Activated T-cell treated with anti-CD3 and anti-CD28 coated beads, Interleukin-2, amount 50 U/mL, for 24 hours (primary cell): ENCODE measurements at regions not wholly inside any gene's neighbourhood (a gene's known extent, or its start where the extent isn't known, plus 50 kb on each side); places are given as distances from the start of the nearest gene placed in this dataset.

Source experiments
- DNase-seq: peaks from one replicate; pipeline ENCODE4 v3.0.0-alpha.2; 2020
- H3K27ac Mint-ChIP-seq: 2 replicates; pipeline ENCODE4 v1.8.0; 2020; ENCODE audit warnings: mild to moderate bottlenecking, mixed read lengths
- H3K27me3 Mint-ChIP-seq: 2 replicates; pipeline ENCODE4 v1.8.0; 2020; ENCODE audit warnings: mixed read lengths
- H3K36me3 Mint-ChIP-seq: 2 replicates; pipeline ENCODE4 v1.8.0; 2020; ENCODE audit warnings: low read depth, mixed read lengths
- H3K4me1 Mint-ChIP-seq: 2 replicates; pipeline ENCODE4 v1.8.0; 2020; ENCODE audit warnings: low read depth, mixed read lengths
- H3K4me3 Mint-ChIP-seq: 2 replicates; pipeline ENCODE4 v1.8.0; 2020; ENCODE audit warnings: mild to moderate bottlenecking, moderate library complexity, mixed read lengths
- H3K9me3 Mint-ChIP-seq: 2 replicates; pipeline ENCODE4 v1.8.0; 2020; ENCODE audit warnings: mixed read lengths

DNA sequence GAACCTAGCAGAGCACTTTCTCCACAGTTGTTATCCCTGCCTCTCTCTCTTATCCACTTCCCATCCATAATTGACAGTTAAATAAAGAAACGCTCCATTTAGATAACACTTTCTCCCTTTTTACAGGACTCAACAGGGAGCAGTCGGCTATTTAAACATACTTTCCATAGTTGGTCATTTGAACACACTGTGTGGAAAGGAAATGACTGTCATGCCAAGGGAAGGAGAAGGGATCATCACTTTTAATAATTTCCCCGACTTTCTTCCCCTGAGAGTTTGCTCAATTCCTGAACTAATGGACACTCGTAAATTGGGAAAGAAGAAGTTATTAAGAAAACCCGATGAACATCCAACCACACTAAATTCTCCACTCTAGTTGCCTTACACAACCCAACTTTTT, 400.8 kb upstream of the PTGER4 start:
- DNase-seq: no peak
- H3K9me3 Mint-ChIP-seq: no peaks in the 10 kb centered on the region
- no peak overlapping the region for H3K4me3 Mint-ChIP-seq
- peaks cover 66% of the 10 kb centered on the region for H3K4me1 Mint-ChIP-seq
- no peaks in the 10 kb centered on the region for H3K27me3 Mint-ChIP-seq
- no peaks in the 10 kb centered on the region for H3K36me3 Mint-ChIP-seq
- peak overlapping the region; percentile 92 for H3K27ac Mint-ChIP-seq

DNA sequence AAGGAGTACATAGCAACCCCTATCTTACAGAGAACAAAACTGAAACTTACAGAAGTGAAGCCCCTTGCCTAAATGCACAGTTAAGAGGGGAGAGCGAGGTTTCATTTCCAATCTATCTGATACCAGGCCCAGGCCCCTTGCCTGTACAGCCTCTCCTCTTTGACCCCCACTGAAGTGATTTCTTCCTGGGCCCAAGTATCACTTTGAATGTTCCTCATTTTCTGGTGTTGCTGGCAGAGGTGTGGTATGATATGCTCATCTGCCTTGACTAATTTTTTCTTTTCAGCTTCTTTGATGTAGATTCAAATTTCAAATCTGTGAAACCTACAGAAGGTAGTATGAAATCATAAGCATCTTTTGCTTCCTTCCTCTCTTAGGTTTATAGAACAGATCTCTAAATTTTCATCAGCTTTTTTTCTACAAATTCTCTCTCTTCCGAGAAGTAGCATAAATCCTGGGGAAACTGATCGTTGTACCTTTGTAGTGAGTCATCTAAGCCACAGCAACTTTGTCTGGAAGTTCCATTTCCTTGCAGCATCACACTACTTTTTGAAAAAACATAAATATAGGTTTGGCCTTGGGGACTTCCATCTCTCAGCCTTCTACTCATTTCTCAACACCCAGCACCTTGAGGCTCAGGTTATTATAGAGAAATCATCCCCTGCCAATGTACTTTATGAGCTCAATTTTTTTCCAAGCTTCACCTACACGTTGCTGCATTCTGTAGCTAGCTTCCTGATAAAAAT, 402.4 kb upstream of the PTGER4 start:
- Mint-ChIP-seq H3K27ac (peak overlapping the region; percentile 99), H3K9me3 (peaks cover 2% of the 10 kb centered on the region), H3K4me1 (peaks cover 72% of the 10 kb centered on the region), H3K4me3 (peak overlapping the region; percentile 45), H3K36me3 (no peaks in the 10 kb centered on the region), H3K27me3 (no peaks in the 10 kb centered on the region)
- peak; percentile 59 for DNase-seq

DNA sequence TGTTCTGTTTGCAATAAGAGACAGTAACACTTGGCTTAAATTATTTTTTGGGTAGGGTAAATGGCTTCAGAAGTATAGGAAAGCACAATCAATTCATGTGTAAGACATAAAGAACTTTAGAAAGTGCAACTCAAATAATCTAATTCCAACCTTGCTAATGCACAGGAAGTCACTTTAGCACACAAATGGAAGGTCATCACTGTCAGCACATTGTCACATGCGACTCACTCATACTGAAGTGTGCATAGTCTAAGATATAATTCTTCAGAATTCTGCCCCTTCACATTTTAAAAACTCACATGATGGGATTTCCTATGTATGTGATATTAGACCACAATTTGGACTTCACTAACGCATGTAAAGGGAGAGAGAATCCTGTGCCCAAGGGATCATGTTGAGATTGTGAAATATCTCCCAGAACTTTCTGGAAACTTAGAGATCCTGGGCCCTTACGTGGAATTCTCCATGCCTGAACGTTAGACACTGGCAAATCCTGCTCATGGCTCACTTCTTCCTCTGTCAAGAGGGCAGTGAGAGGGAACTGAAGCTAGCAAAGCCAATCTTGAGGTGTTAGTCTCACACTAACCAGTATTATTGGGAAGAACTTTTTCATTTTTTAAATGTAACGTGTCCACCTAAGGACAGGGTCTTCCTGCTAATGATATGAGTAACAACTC, 403.2 kb upstream of the PTGER4 start:
- Mint-ChIP-seq H3K4me1 (peaks cover 73% of the 10 kb centered on the region), H3K36me3 (no peaks in the 10 kb centered on the region), H3K27me3 (no peaks in the 10 kb centered on the region), H3K9me3 (peaks cover 2% of the 10 kb centered on the region), H3K4me3 (peak overlapping the region; percentile 40), H3K27ac (peak overlapping the region; percentile 99)
- DNase-seq: no peak

DNA sequence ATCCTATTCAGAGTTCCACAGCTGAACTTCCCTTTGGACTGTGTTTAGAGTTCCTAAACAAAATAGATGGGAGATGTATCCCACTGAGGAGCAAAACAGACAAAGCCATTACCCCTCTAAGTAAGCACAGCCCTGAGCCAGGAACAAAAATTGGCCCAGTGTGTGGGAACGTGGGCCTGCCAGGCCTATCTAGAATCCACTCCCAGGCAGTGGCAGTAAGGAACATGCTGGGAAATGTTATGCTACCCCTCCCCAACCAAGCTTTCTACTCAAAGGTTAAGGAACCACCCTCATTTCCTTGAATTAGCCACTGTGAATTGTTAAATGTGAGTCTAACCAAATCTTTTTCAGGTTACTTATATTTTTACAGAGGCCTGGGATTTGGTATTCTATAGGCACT, 405.1 kb upstream of the PTGER4 start:
- Mint-ChIP-seq H3K27ac (peak overlapping the region; percentile 38), H3K4me3 (no peak overlapping the region), H3K4me1 (peaks cover 81% of the 10 kb centered on the region), H3K9me3 (peaks cover 2% of the 10 kb centered on the region), H3K27me3 (no peaks in the 10 kb centered on the region), H3K36me3 (no peaks in the 10 kb centered on the region)
- no peak for DNase-seq

DNA sequence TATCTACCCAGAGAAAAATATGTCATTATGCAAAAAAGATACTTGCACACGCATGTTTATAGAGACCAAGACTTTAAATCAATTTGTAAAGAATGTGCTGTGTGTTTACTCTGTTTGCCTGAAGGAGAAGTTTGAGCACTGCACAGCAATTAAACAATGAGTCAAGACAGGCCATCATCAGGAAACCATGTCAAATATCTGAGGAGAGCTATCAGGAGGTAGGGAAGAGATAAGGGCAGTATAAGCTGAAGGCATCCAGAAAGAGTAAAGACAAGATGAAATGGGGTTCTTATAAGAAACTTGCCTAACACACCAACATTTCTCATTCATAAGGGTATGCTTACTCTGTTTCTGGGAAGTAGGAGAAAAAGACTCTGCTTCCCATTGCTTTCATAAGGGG, 405.8 kb upstream of the PTGER4 start:
- peaks cover 2% of the 10 kb centered on the region for H3K9me3 Mint-ChIP-seq
- peaks cover 77% of the 10 kb centered on the region for H3K4me1 Mint-ChIP-seq
- no peaks in the 10 kb centered on the region for H3K27me3 Mint-ChIP-seq
- no peaks in the 10 kb centered on the region for H3K36me3 Mint-ChIP-seq
- no peak overlapping the region for H3K27ac Mint-ChIP-seq
- no peak for DNase-seq
- H3K4me3 Mint-ChIP-seq: no peak overlapping the region

DNA sequence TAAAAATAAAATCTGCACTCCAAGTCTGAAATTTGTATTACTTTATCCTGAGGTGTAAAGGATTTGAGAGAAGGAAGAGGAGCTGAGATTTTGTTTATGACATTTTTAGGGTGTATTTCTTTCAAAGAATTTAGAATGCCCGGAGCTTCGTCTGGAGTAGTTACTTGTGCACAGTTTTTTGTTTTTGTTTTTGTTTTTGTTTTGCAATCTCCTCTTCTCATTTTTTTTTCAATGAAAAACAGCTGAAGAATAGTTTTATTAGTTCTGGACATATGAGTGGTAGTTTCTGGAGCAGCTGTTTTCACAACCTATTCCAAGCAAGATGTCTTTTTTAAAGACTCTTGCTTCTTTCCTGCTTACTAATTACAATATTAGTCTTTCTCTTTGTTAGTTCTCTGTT, 408.2 kb upstream of the PTGER4 start:
- no peaks in the 10 kb centered on the region for H3K27me3 Mint-ChIP-seq
- DNase-seq: no peak
- H3K9me3 Mint-ChIP-seq: peaks cover 2% of the 10 kb centered on the region
- H3K4me1 Mint-ChIP-seq: peaks cover 53% of the 10 kb centered on the region
- no peaks in the 10 kb centered on the region for H3K36me3 Mint-ChIP-seq
- H3K4me3 Mint-ChIP-seq: no peak overlapping the region
- H3K27ac Mint-ChIP-seq: no peak overlapping the region

DNA sequence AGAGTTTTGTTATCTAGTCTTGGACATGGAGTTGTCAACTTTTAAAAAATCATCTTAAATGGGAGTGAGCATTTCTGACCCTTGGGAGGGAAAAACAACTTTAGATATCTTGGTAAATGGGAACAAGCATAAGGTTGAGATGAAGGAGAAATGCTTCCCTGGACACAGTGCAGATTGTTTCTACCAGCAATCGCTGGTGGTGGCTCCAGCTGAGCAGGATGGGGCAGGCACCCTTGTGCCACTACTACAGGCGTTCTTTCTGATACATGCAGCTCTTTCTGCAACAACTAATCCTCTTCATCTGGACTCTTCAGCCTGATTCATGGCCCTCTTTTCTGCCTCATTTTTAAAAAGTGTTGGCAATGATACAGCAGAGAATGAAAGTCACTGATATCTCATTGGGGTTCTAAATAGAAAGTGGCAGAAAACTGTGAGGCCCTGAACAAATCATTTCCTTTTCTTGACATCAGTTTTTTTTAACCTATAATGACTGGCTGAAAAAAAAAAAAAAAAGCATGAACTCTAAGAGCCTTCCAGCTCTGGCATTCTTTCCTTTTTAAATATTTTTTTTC, 409.4 kb upstream of the PTGER4 start:
- peaks cover 42% of the 10 kb centered on the region for H3K4me1 Mint-ChIP-seq
- H3K27me3 Mint-ChIP-seq: no peaks in the 10 kb centered on the region
- no peak overlapping the region for H3K4me3 Mint-ChIP-seq
- H3K36me3 Mint-ChIP-seq: no peaks in the 10 kb centered on the region
- H3K27ac Mint-ChIP-seq: peak overlapping the region; percentile 64
- no peak for DNase-seq
- peaks cover 2% of the 10 kb centered on the region for H3K9me3 Mint-ChIP-seq

DNA sequence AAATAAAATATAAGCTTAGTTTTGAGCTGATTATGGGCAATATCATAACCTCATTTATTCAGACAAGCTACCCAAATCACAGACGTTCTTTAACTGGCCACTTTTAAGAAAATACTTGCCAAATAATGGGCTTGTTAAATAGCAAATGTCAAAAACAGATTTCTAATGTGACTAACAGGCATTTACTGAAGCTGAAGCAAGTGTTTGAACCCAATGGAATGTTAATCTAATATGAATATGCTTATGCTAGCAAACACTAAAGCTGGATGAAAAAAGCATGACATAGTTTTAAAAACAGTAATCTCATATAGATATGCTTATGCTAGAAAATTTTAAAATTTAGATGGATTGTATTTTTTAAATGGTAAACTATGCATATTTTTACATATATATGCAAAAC, 411.6 kb upstream of the PTGER4 start:
- no peaks in the 10 kb centered on the region for H3K9me3 Mint-ChIP-seq
- H3K4me3 Mint-ChIP-seq: no peak overlapping the region
- H3K27ac Mint-ChIP-seq: no peak overlapping the region
- no peaks in the 10 kb centered on the region for H3K36me3 Mint-ChIP-seq
- peaks cover 23% of the 10 kb centered on the region for H3K4me1 Mint-ChIP-seq
- DNase-seq: no peak
- no peaks in the 10 kb centered on the region for H3K27me3 Mint-ChIP-seq

DNA sequence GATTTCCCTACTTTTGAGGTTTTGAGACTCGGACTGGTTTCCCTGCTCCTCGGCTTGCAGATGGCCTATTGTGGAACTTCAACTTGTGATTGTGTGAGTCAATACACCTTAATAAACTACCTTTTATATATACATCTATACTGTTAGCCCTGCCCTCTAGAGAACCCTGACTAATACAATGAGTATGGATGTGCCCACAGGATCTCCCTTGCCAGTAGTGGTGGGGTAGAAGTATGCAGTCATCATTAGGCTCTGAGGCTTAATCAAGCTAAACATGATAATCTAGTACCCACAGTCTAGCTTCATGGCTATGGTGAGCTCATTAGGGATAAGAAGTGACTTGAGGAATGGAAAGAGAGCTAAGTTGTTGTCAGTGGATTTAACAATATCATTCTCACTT, 412.8 kb upstream of the PTGER4 start:
- Mint-ChIP-seq H3K27me3 (no peaks in the 10 kb centered on the region), H3K36me3 (no peaks in the 10 kb centered on the region), H3K4me3 (no peak overlapping the region), H3K27ac (no peak overlapping the region), H3K4me1 (peaks cover 22% of the 10 kb centered on the region), H3K9me3 (no peaks in the 10 kb centered on the region)
- DNase-seq: no peak

DNA sequence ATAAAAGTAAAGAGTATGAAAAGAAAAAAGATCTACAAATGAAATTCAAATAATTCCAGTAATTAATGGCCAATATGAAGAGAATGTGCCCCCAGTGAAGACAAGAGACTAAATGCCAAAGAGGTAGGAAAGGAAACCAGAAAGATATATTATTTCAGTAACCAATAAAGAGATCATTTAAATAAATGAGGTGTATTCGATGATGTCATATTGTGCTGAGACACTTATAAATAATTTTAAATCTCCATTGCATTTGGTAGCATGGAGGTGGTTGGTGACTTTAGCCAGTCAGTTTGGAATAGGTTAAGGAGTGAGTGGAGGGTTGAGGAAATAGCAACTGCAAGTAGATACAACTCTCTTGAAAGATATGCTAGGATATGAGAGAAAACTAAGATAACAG, 417.7 kb upstream of the PTGER4 start:
- Mint-ChIP-seq H3K27me3 (no peaks in the 10 kb centered on the region), H3K36me3 (no peaks in the 10 kb centered on the region), H3K27ac (no peak overlapping the region), H3K4me3 (no peak overlapping the region), H3K9me3 (peaks cover 6% of the 10 kb centered on the region), H3K4me1 (peaks cover 8% of the 10 kb centered on the region)
- no peak for DNase-seq

DNA sequence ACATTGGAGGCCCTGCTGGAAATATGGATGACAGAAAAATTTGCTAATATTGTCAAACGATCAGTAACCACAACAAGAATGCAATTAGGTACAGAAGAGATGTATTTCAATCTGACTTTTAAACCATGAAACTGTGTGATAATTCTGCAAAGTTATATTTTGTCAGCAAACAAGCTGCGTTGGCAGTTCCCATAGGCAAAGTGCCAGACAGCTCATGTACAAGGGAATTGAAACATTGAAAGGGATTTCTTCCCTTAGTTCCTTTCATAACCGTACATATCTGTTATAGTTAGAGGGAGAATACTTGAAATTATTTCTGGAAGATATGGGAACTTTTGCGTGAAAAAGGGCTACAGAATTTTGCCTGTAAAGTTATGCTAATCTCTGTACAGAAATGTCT, 419.4 kb upstream of the PTGER4 start:
- peaks cover 8% of the 10 kb centered on the region for H3K4me1 Mint-ChIP-seq
- H3K4me3 Mint-ChIP-seq: no peak overlapping the region
- no peak overlapping the region for H3K27ac Mint-ChIP-seq
- H3K9me3 Mint-ChIP-seq: peaks cover 6% of the 10 kb centered on the region
- no peaks in the 10 kb centered on the region for H3K27me3 Mint-ChIP-seq
- no peaks in the 10 kb centered on the region for H3K36me3 Mint-ChIP-seq
- no peak for DNase-seq

DNA sequence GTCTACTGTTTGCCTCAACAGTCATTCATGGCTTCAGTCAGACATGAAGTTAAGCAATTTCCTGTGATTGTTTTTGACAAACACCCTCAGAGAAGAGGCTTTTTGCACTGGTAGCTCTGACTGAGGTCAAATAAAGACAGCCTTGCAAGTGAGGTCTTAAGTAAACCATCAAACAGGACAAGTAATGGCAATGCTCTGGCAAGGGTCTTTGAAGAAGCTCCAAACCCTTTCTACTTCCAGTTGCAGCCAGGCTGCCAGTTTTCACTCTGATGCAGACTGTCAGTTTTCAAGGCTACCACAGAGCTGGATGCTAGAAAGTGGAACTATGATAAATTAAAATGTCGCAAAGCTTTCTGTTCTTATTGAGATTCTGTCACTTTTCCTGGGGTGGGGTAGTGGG, 421.5 kb upstream of the PTGER4 start:
- Mint-ChIP-seq H3K27ac (peak overlapping the region; percentile 11), H3K27me3 (no peaks in the 10 kb centered on the region)
- DNase-seq: no peak

DNA sequence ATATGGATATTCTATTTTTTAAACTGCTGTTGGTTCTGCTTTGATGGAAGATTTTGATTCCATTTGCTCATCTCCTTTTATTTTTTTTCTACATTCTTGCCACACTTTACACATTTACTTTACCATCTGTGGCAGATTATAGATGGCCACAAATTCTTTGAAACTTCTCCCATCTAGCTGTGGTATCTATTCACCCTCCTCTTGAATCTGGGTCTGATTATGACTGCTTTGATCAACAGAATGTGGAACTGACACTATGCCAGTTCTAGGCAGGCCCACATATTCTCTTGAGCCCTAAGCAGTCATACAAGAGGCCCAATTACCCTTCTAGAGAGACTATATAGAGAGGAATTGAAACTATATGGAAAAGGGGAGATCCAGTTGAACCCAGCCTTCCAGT, 439.0 kb upstream of the PTGER4 start:
- Mint-ChIP-seq H3K9me3 (peaks cover 17% of the 10 kb centered on the region), H3K4me1 (peaks cover 31% of the 10 kb centered on the region), H3K27me3 (no peaks in the 10 kb centered on the region), H3K27ac (peak overlapping the region; percentile 45), H3K36me3 (peaks cover 10% of the 10 kb centered on the region), H3K4me3 (no peak overlapping the region)
- no peak for DNase-seq

More for the DNA sequence above, 421.5 kb upstream of the PTGER4 start:
- no peaks in the 10 kb centered on the region for H3K36me3 Mint-ChIP-seq
- peaks cover 6% of the 10 kb centered on the region for H3K9me3 Mint-ChIP-seq
- peaks cover 8% of the 10 kb centered on the region for H3K4me1 Mint-ChIP-seq
- no peak overlapping the region for H3K4me3 Mint-ChIP-seq

DNA sequence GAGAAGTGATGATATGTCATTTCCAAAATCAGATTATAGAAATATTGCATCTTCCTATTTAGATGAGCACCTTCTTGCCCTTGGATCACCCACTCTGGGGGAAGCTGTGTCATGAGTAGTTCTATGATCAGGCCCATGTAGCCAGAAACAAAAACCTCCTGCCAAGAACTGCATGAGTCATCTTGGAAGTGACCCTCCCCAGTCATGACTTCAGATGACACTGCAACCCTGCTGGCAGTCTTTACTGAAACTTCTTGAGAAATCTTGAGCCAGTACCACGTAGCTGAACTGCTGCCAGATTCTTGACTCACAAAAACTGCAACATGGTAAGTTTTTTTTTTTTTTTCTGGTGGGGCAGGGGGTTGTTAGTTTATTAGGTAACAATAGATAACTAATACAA, 439.6 kb upstream of the PTGER4 start:
- H3K4me1 Mint-ChIP-seq: peaks cover 31% of the 10 kb centered on the region
- peaks cover 10% of the 10 kb centered on the region for H3K36me3 Mint-ChIP-seq
- H3K27ac Mint-ChIP-seq: peak overlapping the region; percentile 13
- H3K27me3 Mint-ChIP-seq: no peaks in the 10 kb centered on the region
- H3K9me3 Mint-ChIP-seq: peaks cover 17% of the 10 kb centered on the region
- H3K4me3 Mint-ChIP-seq: no peak overlapping the region
- peak; percentile 40 for DNase-seq

DNA sequence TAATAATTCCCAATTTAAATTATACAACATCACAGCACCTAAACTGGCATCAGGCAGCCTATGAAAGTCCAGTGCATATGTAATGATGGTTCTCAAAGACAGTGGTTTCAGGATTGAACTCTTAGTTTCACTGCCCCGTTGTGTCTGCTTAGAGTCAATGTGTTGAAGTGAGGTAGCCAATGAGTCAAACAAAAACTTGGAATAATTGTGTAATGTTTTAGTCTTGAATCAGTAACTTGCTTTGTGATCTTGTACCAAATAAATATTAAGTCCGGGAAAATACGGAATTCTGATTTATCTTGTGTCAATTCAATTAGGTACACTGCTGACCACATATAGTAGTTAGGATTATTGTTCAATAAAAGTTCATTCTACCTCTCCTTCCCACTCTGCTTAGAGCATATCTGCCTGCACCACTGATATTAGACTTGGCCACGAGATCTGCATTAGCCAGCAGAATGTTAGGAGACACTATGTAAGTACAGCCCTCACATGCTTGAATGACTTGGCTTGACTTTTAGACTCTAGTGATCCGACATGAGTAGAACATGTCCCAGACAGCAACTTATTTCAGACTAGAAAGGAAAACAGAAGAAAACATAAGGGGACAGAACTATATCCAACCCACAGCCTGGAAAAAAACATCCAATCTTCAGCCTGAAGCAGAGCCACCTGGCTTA, 441.5 kb upstream of the PTGER4 start:
- H3K4me1 Mint-ChIP-seq: peaks cover 34% of the 10 kb centered on the region
- peaks cover 17% of the 10 kb centered on the region for H3K9me3 Mint-ChIP-seq
- H3K27ac Mint-ChIP-seq: no peak overlapping the region
- peaks cover 10% of the 10 kb centered on the region for H3K36me3 Mint-ChIP-seq
- H3K27me3 Mint-ChIP-seq: no peaks in the 10 kb centered on the region
- H3K4me3 Mint-ChIP-seq: no peak overlapping the region
- no peak for DNase-seq
